ENCODE measurements at regions not wholly inside any gene's neighbourhood (a gene's known extent, or its start where the extent isn't known, plus 50 kb on each side); places are given as distances from the start of the nearest gene placed in this dataset.
"Not testable (repeated sequence)": the region's sequence is repeated elsewhere in the genome, so short reads cannot be mapped to it uniquely, and the experiment has no call there.

DNA sequence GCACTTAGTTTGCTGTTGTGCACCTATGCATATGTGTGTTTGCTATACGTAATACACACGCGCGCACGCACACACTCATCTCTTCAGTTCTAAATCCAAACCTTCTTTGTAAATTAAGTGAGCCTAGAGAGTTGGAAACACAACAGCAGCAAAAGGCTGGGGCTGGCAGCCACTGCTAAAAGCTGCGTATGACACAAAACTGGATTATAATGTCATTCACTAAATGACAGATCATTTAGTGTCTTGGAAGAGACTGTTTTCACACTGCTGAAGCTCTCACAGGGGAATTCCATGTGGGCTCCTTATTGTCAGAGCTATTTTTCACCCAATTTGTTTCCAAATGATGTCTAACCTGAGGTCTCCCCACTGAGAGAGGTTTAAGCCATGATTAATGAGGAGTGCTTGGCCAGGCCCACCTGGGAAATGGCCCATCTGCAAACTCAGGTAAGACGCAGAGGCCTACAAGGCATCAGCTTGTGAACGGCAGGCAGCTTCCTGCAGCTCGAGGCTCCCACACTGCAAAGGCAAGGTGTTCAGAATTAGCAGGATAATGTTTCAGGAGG is 94.2 kb downstream of the OLIG3 start:
- peak; percentile 77 for DNase-seq (ENCODE audit: low spot score)

GRCh38 chr6:137395316-137395715 is 98.9 kb downstream of the OLIG3 start:
- DNase-seq (ENCODE audit: low spot score): no peak

- no peak for DNase-seq (ENCODE audit: low spot score)
Observed at GRCh38 chr6:137391061-137391814, 103.0 kb downstream of the OLIG3 start.

- no peak for DNase-seq (ENCODE audit: low spot score)
Observed at GRCh38 chr6:137390334-137390733, 103.9 kb downstream of the OLIG3 start.

- DNase-seq (ENCODE audit: low spot score): peak; percentile 92
Observed at GRCh38 chr6:137389150-137389704, 105.0 kb downstream of the OLIG3 start.

DNA sequence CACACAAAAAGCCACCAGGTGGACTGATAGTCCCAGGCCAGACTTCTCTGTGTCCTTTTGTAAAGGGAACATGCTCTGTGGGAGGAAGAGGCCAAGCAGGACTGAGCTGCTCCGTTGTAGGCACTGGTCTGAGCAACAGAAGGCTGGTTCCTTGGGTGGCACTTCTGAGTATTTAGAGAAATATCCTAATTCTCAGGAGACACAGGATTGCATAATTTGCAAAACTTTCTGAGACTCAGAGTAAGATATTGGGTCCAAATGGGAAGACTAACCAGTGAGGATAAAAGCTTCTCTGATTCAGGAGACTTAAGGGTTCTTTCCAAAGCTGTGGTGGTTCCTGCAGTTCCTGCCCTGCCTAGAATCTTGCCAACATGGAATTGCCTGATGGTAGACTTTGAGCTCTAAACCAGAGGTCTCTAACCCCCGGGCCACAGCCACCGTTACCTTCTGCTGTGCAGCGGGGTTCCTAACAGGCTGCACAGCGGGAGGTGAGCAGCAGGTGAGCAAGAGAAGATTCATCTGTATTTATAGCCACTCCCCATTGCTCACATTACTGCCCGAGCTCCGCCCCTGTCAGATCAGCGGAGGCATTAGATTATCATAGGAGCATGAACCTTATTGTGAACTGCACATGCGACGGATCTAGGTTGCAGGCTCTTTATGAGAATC is 107.0 kb downstream of the OLIG3 start:
- no peak for DNase-seq (ENCODE audit: low spot score)

GRCh38 chr6:137383287-137383686 is 110.9 kb downstream of the OLIG3 start:
- DNase-seq (ENCODE audit: low spot score): not testable (repeated sequence)

- no peak for DNase-seq (ENCODE audit: low spot score)
Observed at GRCh38 chr6:137378090-137378369, 116.2 kb downstream of the OLIG3 start.

DNA sequence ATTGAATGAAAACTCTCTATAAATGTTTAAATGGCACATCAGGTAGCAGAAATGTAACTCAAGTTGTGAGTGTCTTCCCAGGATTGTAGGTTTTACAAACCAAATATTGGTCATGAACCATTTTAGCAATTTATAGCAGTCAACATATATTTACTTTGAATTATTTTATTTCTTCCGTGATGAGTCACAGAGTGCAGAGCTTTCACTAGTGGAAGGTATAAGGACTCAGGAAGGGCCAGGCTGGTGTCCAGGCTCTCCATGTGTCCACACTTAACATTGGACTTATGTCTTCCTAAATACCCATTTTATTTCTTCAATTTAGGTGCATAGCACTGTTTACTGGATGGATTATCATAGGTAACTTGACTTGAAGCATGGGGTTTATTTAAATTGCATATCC is 120.9 kb downstream of the OLIG3 start:
- no peak for DNase-seq (ENCODE audit: low spot score)

- no peak for DNase-seq (ENCODE audit: low spot score)
Observed at GRCh38 chr6:137372532-137372931, 121.7 kb downstream of the OLIG3 start.

GRCh38 chr6:137371634-137372016 is 122.6 kb downstream of the OLIG3 start:
- no peak for DNase-seq (ENCODE audit: low spot score)

DNA sequence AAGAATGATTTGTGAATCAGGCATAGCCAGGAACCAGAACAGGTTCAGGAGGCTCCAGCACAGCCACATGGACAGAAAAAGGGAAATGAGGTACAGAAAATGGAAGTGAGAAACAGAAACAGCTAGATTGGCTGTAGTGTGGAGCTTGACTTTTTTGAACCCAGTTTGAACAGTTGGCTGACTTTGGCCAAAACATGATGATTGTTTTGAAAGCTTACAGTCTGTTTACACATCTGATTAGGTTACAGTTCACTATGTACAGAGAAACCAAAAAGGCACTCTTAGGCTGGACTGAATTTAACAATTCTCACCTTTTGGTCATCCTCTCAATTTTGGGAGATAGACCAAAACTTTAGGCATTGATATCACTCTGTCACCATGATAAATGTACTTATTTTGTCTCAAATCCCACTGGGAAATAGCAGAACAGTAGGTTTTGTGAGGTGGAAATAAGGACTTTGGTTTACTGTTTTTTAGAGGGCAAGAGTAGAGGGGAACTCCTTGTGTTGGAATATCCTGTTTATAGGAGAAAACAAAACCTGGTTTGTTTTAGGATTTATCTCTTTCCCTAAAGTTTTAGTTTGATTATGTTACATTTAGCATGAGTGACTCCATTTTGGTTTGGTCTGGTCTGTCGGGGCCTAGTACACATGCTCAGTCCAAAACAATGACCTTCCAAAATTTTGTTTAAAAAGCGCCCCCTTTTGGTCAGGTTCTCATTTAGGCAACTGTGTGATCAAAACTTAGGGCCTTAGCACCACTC is 123.1 kb downstream of the OLIG3 start:
- DNase-seq (ENCODE audit: low spot score): peak; percentile 3

DNA sequence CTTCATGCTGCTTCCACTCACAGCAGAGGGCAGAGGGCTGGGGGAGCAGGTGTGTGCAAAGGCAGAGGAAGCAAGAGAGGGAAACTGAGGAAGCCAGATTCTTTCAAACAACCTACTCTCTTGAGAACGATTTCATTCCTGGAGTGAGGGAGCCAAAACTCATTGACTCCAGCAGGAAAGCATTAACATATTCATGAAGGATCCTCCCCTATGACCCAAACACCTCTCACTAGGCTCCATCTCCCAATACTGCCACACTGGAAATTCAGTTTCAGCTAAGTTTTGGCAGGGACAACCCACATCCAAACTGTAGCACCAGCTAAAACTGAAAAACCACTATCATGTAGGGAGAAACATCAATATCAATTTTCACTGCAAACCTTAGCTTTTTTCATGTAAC is 125.1 kb downstream of the OLIG3 start:
- no peak for DNase-seq (ENCODE audit: low spot score)

DNA sequence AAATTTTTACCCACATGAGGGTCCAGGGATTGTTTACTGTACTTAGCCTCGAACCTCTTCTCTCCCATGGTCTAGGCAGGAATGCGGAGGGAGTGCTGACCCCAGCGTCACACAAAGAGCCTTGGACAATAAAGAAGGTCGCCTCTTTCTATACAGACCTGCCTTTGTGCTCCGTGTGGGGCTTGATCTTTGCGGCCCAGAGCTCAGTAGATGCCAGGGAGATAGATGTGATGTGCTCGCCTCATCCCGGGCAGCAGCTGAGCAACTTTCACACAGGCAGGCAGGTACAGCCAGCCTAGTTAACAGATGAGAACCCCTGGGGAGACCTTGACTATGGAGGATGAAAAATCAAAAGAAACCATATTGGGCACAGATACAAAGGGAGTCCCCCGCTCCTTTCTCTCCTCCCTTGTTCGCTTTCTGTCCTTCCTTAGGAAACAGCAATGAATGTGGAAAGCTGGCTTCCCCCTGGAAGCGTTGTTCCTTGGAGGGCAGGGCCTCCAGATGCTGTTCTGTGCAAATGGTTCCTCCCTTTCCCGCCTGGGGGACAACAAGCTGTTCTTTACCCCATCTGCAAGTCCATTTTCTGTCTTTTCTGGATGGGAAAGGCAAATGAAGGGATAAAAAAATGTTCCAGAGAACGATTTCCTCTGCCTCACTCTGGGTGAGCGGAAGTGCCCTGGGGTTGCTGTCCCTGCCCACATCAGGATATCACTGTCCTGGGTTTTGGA is 128.3 kb downstream of the OLIG3 start:
- DNase-seq (ENCODE audit: low spot score): no peak

DNA sequence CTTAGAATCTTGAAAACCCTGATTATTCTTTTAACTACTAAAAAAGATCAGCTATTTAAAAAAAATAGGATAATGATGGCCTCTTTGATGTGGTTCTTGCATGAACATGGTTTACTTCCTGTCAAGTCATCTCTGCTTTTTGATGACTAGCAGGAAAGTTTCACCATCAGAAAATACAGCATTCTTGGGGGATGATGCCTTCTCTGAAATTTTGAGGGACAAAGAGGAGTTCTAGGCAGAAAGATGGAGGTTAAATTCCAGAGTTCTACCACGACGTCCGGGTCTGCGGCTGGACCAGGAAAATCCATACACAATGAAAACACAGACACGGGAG is 130.4 kb downstream of the OLIG3 start:
- peak; percentile 68 for DNase-seq (ENCODE audit: low spot score)

- no peak for DNase-seq (ENCODE audit: low spot score)
Observed at GRCh38 chr6:137362878-137363804, 131.1 kb downstream of the OLIG3 start.

GRCh38 chr6:137361701-137362100 is 132.5 kb downstream of the OLIG3 start:
- no peak for DNase-seq (ENCODE audit: low spot score)

- no peak for DNase-seq (ENCODE audit: low spot score)
Observed at GRCh38 chr6:137358273-137358672, 135.9 kb downstream of the OLIG3 start.

DNA sequence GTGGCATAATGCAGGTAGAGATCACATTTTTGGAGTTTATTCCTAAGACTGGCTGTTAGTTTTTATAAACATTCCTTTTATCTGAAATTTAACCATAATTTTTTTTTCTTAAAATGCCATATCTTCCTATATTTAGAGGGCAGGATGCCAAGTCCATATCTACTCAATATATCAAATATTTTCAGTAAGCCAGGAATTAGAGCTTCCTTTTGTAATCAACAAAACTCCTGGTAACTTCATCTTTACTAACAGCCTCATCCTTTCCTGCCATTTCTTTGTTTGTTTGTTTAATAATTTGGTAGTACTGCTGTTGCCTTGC is 136.3 kb downstream of the OLIG3 start:
- DNase-seq (ENCODE audit: low spot score): no peak

GRCh38 chr6:137357263-137357947 is 136.8 kb downstream of the OLIG3 start:
- no peak for DNase-seq (ENCODE audit: low spot score)
